ENCODE measurements at regions not wholly inside any gene's neighbourhood (a gene's known extent, or its start where the extent isn't known, plus 50 kb on each side); places are given as distances from the start of the nearest gene placed in this dataset.

DNA sequence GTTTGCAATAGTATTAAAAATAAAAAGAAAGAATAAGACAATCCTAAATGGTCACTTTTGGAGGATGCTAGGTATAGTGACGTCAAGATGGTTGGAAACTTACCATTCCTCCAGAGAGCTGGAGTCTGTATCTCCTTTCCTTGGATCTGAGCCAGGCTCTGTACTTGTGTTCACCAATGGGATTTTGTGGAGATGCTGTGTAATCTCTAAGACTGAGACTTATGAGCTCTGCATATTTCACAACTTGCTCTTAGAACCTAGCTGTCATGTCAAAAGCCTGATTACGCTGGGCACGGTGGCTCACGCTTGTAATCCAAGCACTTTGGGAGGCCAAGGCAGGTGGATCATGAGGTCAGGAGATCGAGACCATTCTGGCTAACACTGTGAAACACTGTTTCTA, 126.8 kb upstream of the CLSTN2 start:
- H3K36me3 ChIP-seq (ENCODE audit: insufficient read depth, low read length), result no peaks in the 10 kb centered on the region
- TF ChIP-seq EZH2 (IDR thresholded peaks at IDR 0.05; ENCODE audit: borderline replicate concordance, low read depth, low read length, severe bottlenecking), result no peak
- TF ChIP-seq CTCF (IDR thresholded peaks at IDR 0.05; ENCODE audit: borderline replicate concordance, extremely low read depth, low read length, poor library complexity, severe bottlenecking), result no peak
- no peaks in the 10 kb centered on the region for H3K9me3 ChIP-seq (ENCODE audit: insufficient read depth, low read length, severe bottlenecking)
- H3K27ac ChIP-seq (ENCODE audit: low read length), result no peak overlapping the region
- no peak overlapping the region for H2AFZ ChIP-seq (ENCODE audit: low read depth, low read length)
- no peak overlapping the region for H3K9ac ChIP-seq (ENCODE audit: low read depth, low read length)
- H3K79me2 ChIP-seq (ENCODE audit: insufficient read depth, low read length), result no peaks in the 10 kb centered on the region
- DNase-seq (no peak), ATAC-seq (ENCODE audit: insufficient read depth, low read depth) (no peak)
- H3K4me2 ChIP-seq (ENCODE audit: insufficient read depth, low read length), result no peak overlapping the region
- no peak overlapping the region for H3K4me3 ChIP-seq (ENCODE audit: low read depth in 1 of 2, low read length in 2 of 2)
- H3K4me1 ChIP-seq (ENCODE audit: insufficient read depth, low read length), result no peaks in the 10 kb centered on the region
- no peaks in the 10 kb centered on the region for H4K20me1 ChIP-seq (ENCODE audit: insufficient read depth, low read length)
- H3K27me3 ChIP-seq (ENCODE audit: insufficient read depth, low read length, poor library complexity), result no peaks in the 10 kb centered on the region

GRCh38 chr3:139803294-139803693, 125.5 kb upstream of the NMNAT3 start:
- H3K4me1 ChIP-seq (ENCODE audit: insufficient read depth, low read length), result no peaks in the 10 kb centered on the region
- no peaks in the 10 kb centered on the region for H3K27me3 ChIP-seq (ENCODE audit: insufficient read depth, low read length, poor library complexity)
- H3K4me2 ChIP-seq (ENCODE audit: insufficient read depth, low read length), result no peak overlapping the region
- no peaks in the 10 kb centered on the region for H4K20me1 ChIP-seq (ENCODE audit: insufficient read depth, low read length)
- no peak for DNase-seq
- no peak for TF ChIP-seq CTCF (IDR thresholded peaks at IDR 0.05; ENCODE audit: borderline replicate concordance, extremely low read depth, low read length, poor library complexity, severe bottlenecking)
- no peak for TF ChIP-seq EZH2 (IDR thresholded peaks at IDR 0.05; ENCODE audit: borderline replicate concordance, low read depth, low read length, severe bottlenecking)
- no peaks in the 10 kb centered on the region for H3K9me3 ChIP-seq (ENCODE audit: insufficient read depth, low read length, severe bottlenecking)
- H3K27ac ChIP-seq (ENCODE audit: low read length), result no peak overlapping the region
- no peak overlapping the region for H3K9ac ChIP-seq (ENCODE audit: low read depth, low read length)
- no peaks in the 10 kb centered on the region for H3K79me2 ChIP-seq (ENCODE audit: insufficient read depth, low read length)
- no peak overlapping the region for H2AFZ ChIP-seq (ENCODE audit: low read depth, low read length)
- H3K4me3 ChIP-seq (ENCODE audit: low read depth in 1 of 2, low read length in 2 of 2), result no peak overlapping the region
- ATAC-seq (ENCODE audit: insufficient read depth, low read depth), result no peak
- H3K36me3 ChIP-seq (ENCODE audit: insufficient read depth, low read length), result no peaks in the 10 kb centered on the region

GRCh38 chr3:139797724-139798343, 120.1 kb upstream of the NMNAT3 start:
- Histone ChIP-seq H3K4me2 (ENCODE audit: insufficient read depth, low read length) (no peak overlapping the region), H3K4me3 (ENCODE audit: low read depth in 1 of 2, low read length in 2 of 2) (no peak overlapping the region), H2AFZ (ENCODE audit: low read depth, low read length) (no peak overlapping the region), H4K20me1 (ENCODE audit: insufficient read depth, low read length) (no peaks in the 10 kb centered on the region), H3K79me2 (ENCODE audit: insufficient read depth, low read length) (no peaks in the 10 kb centered on the region), H3K4me1 (ENCODE audit: insufficient read depth, low read length) (no peaks in the 10 kb centered on the region), H3K27me3 (ENCODE audit: insufficient read depth, low read length, poor library complexity) (no peaks in the 10 kb centered on the region), H3K9me3 (ENCODE audit: insufficient read depth, low read length, severe bottlenecking) (no peaks in the 10 kb centered on the region), H3K9ac (ENCODE audit: low read depth, low read length) (no peak overlapping the region), H3K27ac (ENCODE audit: low read length) (no peak overlapping the region), H3K36me3 (ENCODE audit: insufficient read depth, low read length) (no peaks in the 10 kb centered on the region)
- ATAC-seq (ENCODE audit: insufficient read depth, low read depth) (peak; percentile 58; the same call in 2 of the 3 replicates), DNase-seq (peak; percentile 51)
- TF ChIP-seq CTCF (IDR thresholded peaks at IDR 0.05; ENCODE audit: borderline replicate concordance, extremely low read depth, low read length, poor library complexity, severe bottlenecking) (no peak), EZH2 (IDR thresholded peaks at IDR 0.05; ENCODE audit: borderline replicate concordance, low read depth, low read length, severe bottlenecking) (no peak)

Data from DND-41 (cell line).